Upper lobe of right lung (tissue), 1 donor: ENCODE measurements at regions not wholly inside any gene's neighbourhood (a gene's known extent, or its start where the extent isn't known, plus 50 kb on each side); places are given as distances from the start of the nearest gene placed in this dataset.
"Not testable (repeated sequence)": the region's sequence is repeated elsewhere in the genome, so short reads cannot be mapped to it uniquely, and the experiment has no call there.

Experiments used
- ATAC-seq: fragments of 200-7000 bp; cut with Tn5 transposase; one replicate; pipeline ENCODE4 v1.9.1; 2020; ENCODE audit warnings: mild to moderate bottlenecking, moderate library complexity
- DNase-seq: peaks from one replicate; pipeline ENCODE4 v3.0.0-alpha.2; 2020
- H3K27ac ChIP-seq: fragments of 200-600 bp; one replicate; pipeline ENCODE4 v1.8.0; 2022
- H3K27me3 ChIP-seq: fragments of 200-600 bp; one replicate; pipeline ENCODE4 v1.8.0; 2022; ENCODE audit warnings: mild to moderate bottlenecking
- H3K36me3 ChIP-seq: fragments of 200-600 bp; one replicate; pipeline ENCODE4 v1.8.0; 2022
- H3K4me1 ChIP-seq: fragments of 200-600 bp; one replicate; pipeline ENCODE4 v1.8.0; 2022
- H3K4me3 ChIP-seq: fragments of 200-600 bp; one replicate; pipeline ENCODE4 v1.8.0; 2022; ENCODE audit warnings: mild to moderate bottlenecking
- H3K9me3 ChIP-seq: fragments of 200-600 bp; one replicate; pipeline ENCODE4 v1.8.0; 2022
- CTCF ChIP-seq: fragments of 200-600 bp; IDR thresholded peaks from one replicate; pipeline ENCODE4 v1.8.0; 2022; ENCODE audit warnings: antibody characterized with exemption
- intact Hi-C: fragments of 100-400 bp; cut with DNase I; formaldehyde crosslinking; loops from one replicate; pipeline ENCODE4 v1.11.0; 2022
- donor health status: DM: no; HTN: yes; CAD: no; lungs with severe emphysema.

- DNase-seq (no peak), ATAC-seq (no peak)
- intact Hi-C loops = no loop called here
These were observed 128.5 kb upstream of the EEF2KMT start for GRCh38 chr16:5225931-5226655.

GRCh38 chr16:5222761-5223160 lies 125.2 kb upstream of the EEF2KMT start:
- intact Hi-C loops = no loop called here
- ATAC-seq (no peak), DNase-seq (no peak)
- TF ChIP-seq CTCF = no peak
- H3K27me3 ChIP-seq = peaks cover 6% of the 10 kb centered on the region
- no peaks in the 10 kb centered on the region for H3K36me3 ChIP-seq
- H3K9me3 ChIP-seq = no peaks in the 10 kb centered on the region
- no peak overlapping the region for H3K27ac ChIP-seq
- H3K4me3 ChIP-seq = no peak overlapping the region
- no peaks in the 10 kb centered on the region for H3K4me1 ChIP-seq

More at GRCh38 chr16:5225931-5226655, 128.5 kb upstream of the EEF2KMT start:
- no peak for TF ChIP-seq CTCF
- no peaks in the 10 kb centered on the region for H3K36me3 ChIP-seq
- H3K9me3 ChIP-seq = no peaks in the 10 kb centered on the region
- H3K27ac ChIP-seq = no peak overlapping the region
- H3K4me1 ChIP-seq = no peaks in the 10 kb centered on the region
- peaks cover 6% of the 10 kb centered on the region for H3K27me3 ChIP-seq
- no peak overlapping the region for H3K4me3 ChIP-seq

- H3K36me3 ChIP-seq, H3K4me1 ChIP-seq, H3K27ac ChIP-seq, DNase-seq, H3K27me3 ChIP-seq, ATAC-seq, H3K9me3 ChIP-seq, H3K4me3 ChIP-seq, intact Hi-C loops: not testable (repeated sequence)
These were observed 124.2 kb upstream of the EEF2KMT start for GRCh38 chr16:5221831-5222230.

GRCh38 chr16:5220705-5221104 lies 123.1 kb upstream of the EEF2KMT start:
- no peak for ATAC-seq
- no peak for DNase-seq
- Histone ChIP-seq H3K36me3 (no peaks in the 10 kb centered on the region), H3K27me3 (peaks cover 6% of the 10 kb centered on the region), H3K9me3 (no peaks in the 10 kb centered on the region), H3K4me3 (no peak overlapping the region), H3K4me1 (no peaks in the 10 kb centered on the region), H3K27ac (no peak overlapping the region)
- intact Hi-C loops = no loop called here
- TF ChIP-seq CTCF = no peak

GRCh38 chr16:5216441-5217080 lies 119.0 kb upstream of the EEF2KMT start:
- Histone ChIP-seq H3K4me3 (no peak overlapping the region), H3K27me3 (no peaks in the 10 kb centered on the region), H3K27ac (no peak overlapping the region), H3K4me1 (no peaks in the 10 kb centered on the region), H3K36me3 (no peaks in the 10 kb centered on the region), H3K9me3 (no peaks in the 10 kb centered on the region)
- ATAC-seq = no peak
- DNase-seq = no peak
- intact Hi-C loops = no loop called here
- TF ChIP-seq CTCF = no peak

GRCh38 chr16:5215901-5216300 lies 118.3 kb upstream of the EEF2KMT start:
- no peak for ATAC-seq

More at GRCh38 chr16:5215901-5216300, 118.3 kb upstream of the EEF2KMT start:
- H3K27ac ChIP-seq = no peak overlapping the region
- TF ChIP-seq CTCF = no peak
- H3K27me3 ChIP-seq = no peaks in the 10 kb centered on the region
- no peaks in the 10 kb centered on the region for H3K4me1 ChIP-seq
- H3K9me3 ChIP-seq = no peaks in the 10 kb centered on the region
- intact Hi-C loops = no loop called here
- DNase-seq = no peak
- H3K4me3 ChIP-seq = no peak overlapping the region
- no peaks in the 10 kb centered on the region for H3K36me3 ChIP-seq
